DMS 273 treated with DMSO at 0.1 percent for 48 hours (cell line): ENCODE measurements at regions not wholly inside any gene's neighbourhood (a gene's known extent, or its start where the extent isn't known, plus 50 kb on each side); places are given as distances from the start of the nearest gene placed in this dataset.

Source experiments
- DNase-seq: peaks from one replicate; lab custom pipeline; 2025; lab: John Stamatoyannopoulos, UW

DNA sequence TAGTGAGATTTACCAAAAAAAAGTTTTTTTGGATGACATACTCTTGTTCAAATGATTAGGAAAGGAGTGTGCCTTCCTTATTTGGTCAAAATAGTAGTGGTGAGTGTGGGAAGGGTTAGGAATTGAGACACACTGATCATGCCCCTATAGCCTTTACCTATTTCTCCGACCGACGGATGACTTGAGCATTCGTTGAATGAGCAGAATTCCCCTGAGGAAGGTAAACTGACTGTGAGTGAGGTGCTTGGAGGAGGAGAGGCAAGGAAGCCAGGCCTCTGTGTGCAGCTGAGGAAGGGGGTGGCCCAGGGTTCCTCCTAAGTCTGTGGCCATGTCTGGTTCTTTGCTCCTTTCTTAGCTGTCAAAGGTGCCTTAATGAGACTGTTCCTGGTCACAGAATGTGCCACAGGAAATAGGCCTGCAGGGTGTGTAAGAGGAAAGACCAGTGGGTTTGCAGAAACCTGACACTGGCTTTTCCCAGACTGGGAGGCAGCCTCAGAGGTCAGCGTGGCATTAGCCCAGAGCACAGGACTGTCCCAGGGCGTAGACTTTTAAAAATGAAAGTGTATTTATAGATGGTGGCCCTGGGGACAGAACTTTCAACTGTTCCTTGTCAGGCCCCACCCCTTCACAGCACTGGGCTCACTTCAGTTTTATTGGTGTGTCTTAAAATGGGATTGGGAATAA is 307.7 kb upstream of the C2CD4B start:
- DNase-seq = no peak

DNA sequence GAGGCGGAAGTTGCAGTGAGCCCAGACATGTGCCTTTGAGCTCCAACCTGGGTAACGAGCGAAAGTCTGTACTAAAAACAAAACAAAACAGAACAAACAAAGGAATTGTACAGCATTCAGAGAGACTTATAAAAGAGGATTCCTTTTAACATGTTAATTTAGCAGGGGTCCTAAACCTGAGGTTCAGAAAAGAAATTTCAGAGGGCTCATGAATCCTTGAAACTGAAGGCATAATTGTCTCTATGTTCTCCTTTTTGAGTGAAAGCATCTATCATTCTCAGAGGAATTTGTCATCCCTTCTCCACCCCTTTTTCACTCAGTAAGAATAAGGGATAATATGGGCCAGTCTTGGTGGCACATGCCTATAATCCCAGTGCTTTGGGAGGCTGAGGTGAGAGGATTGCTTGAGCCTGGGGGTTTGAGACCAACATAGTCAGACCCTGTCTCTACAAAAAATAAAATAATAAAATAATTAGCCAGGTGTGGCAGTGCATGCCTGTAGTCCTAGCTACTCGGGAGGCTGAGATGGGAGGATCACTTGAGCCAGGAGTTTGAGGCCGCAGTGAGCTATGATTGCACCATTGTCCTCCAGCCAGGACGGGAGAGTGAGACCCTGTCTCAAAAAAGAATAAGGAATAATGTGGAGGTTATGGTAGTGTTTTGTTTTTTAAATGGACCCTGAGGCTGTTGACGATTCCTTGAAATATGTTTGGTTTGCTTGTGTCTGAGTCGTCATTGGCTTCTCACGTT is 309.1 kb upstream of the C2CD4B start:
- DNase-seq = no peak

DNA sequence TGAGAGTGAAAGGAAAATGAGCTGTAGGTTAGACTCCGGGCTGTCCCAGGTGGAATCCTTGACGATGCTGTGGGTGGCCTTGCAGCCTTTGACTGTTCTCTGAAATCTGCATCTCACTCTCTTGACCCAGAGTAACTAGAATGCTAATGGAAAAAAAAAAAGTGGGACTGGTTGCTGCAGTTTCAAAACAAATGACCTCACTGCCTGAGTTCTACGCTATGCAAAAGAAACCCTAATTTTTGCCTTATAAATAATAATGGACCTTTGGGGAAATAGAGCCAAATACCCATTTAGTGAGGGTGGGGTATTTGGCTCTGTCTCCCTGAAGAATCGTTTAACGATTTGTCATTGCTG is 309.7 kb upstream of the C2CD4B start:
- no peak for DNase-seq

DNA sequence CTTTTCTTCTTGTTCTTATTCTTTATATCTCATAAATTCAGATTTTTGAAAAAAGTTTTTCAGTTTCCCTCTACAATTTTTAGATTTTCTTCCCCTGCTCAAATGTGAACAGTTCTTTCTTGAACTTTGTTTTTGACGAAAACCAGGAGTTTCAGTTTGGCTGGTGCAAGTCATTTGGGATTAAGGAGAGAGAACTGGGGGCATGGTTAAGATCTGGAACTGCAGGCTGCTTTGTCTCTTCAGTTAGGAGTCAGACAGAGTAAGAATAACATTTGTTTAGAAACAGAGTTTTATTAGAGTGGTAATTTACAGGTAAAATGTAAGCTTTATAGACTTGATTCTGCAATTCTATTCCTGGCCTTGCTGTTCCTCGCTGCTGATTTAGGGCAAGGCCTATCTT is 310.5 kb upstream of the C2CD4B start:
- DNase-seq = no peak

DNA sequence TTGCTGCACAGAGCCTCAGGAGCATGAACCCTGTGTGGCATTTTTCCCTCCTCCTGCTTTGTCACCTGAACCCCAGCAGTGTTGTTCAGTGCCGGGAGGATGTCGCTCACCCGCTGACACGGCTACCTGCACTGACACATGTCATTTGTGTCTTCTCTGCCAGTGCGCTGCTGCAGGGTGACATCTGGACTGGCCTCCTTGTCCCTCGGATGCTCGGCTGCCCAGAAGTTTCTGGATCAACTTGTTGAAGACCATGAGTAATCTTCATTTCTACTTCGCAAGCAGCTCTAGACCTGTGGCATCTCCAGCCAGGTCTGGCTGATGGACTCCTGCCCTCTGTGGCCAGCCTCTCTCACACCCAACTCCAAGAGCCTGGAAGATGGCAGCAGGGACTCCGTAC is 311.1 kb upstream of the C2CD4B start:
- no peak for DNase-seq

DNA sequence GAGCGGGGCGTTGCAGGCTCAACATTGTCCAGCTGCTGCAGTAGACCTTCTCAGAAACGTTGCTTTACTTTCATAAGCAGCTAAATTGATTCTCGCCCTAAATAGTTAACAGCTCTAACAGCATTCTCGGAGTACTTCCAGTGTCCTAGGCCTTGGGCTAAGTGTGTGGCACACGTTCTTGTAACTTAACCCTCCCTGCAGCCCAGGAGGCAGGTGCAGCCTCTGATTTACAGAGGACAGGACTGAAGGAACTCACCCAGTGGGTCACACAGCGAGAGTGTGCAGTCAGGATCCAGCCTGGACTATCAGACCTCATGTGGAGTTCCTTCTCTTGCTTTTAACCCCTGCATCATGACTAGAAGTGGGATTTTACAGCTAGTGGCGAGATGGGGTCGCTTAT is 312.8 kb upstream of the C2CD4B start:
- DNase-seq = no peak

DNA sequence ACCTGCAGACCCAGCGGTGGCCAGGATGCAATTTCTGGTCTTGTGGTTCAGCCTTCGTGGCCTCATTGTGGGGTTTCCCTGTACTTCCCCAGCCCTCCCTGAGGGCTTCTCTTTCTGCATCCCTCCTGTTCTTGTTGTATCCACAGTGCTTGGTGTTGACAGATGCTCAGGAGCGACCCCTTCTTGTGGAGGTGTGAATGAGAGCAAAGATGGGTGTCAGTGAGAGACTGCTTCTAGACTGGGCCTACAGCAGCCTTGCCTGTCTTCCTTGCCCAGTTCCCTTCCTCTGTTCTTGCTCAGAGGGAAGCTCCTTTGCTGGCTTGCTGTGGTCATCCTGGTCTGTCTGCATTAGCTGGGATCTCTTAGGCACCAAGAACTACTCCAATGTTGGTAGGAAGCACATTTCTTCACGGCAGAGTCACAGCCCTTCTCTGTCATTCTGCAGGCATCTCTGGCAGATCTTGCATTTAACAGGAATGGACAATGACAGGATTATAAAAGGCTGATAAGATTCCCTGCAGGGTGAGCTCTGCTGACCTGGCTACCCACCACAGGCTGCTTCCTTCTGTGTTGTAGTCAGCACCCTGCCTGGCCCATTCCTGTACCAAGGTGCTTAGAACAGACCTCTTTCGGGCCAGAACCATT is 317.8 kb upstream of the C2CD4B start:
- DNase-seq = peak; percentile 6

DNA sequence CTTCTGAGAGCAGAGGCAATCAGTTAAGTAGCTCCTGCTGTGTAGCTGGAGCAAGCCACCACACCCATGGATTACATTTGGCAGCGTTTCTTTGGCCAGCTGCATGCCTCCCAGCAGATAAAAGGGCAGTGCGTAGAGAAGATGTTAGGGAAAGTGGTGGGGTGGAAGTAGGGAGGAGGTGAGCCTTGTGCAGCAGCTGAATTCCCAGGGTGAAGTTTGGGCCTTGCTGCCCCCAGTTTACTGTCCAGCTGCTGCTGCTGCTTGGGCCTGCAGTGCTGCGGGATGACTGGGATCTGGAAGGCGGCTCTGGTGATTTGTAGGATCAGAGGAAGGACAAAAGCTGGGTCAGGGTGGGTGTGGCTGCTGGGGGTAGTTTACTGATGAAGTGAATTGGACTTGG is 318.7 kb upstream of the C2CD4B start:
- DNase-seq = no peak

DNA sequence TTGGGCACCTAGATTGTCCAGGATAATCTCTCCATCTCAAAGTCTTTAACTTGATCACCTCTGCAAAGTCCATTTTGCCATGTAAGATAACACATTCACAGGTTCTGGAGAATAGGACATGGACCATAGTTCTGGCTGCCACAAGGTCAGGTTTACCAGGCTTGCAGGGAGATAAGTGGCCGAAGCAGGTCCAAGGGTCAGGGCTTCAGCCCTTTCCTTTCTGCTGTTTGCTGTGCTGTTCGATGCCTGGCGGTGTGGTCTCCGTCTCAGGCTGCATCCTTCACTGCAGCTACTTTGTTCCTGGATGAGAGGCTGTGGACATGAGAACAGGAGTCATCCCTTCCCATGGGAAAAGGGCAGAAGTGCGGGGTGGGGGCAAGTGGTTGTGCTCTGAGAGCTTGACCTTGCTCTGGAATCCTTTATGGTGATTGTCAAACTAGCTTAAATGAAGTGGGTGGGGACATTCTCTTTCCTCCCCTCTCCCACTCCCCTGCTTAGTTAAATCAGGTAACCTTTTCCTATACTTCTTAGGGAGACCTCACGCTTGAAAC is 320.2 kb upstream of the C2CD4B start:
- no peak for DNase-seq

DNA sequence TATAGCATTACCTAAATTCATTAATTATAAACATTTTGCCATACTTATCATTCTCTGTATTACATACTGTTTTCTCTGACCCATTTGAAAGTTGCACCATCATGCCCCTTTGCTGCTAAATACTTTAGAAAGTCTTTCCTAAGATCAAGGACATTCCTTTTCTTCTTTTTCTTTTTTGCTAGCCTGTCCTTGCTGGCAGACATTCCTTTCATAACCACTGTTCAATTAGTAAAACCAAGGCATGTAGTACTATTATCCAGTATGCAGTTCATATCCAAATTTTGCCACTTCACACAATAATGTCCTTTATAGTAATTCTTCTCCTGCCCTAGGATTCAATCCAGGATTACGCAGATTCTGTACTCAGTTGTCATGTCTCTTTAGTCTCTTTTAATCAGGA is 321.0 kb upstream of the C2CD4B start:
- no peak for DNase-seq

DNA sequence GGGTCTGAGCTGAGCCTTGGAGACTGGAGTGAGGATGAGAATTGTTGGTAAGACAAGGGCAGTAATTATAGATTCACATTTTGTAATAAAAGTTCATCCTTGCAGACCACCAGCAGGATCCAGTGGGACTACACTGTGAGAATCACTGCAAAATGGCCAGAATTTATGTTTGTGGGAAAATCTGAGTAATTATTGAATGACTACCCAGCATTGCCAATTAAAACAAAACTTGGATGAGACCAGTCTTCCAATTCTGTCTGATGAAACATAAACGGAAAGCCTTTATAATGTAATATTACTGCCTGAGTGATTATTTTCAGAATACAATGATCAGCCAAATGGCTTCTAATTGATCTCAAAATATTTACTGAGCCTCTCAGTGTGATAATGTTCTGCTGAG is 323.3 kb upstream of the C2CD4B start:
- no peak for DNase-seq

DNA sequence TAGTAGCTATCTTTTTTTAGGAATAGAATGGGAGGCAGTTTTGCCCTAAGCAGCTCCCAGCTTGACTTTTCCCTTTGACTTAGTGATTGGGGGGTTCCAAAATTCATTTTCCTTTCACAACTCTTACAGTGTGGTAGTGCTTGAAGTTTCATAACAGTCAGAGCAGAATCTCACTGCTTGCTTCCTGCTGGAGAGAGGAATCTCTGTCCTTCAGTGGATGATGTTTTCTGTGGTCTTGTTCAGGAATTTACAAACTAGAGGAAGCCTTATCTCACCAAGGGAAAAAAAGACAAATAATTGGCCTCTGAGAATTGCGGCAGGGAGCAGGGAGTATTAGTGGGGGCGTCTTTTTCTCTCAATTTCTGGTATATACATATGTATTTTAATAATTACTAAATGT is 326.6 kb upstream of the C2CD4B start:
- no peak for DNase-seq

DNA sequence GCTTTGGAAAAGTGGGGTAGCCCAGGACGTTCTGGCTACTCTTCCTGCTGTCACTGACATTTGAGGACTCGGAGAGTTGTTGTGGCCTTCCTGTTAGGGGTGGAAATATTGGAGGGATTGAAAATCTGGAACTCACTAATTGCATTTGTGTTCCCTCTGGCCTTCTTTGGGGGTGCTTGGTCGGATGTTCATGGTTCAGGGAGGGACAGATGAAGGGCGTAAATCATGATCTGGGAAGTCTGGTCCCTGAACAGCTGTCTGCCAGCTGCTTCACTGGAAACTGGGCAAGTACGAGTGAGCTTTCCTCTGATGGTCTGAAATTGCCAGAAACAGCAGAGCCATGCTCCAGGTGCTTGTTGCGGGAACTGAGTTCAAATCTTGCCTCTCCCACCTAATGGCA is 327.8 kb upstream of the C2CD4B start:
- no peak for DNase-seq

DNA sequence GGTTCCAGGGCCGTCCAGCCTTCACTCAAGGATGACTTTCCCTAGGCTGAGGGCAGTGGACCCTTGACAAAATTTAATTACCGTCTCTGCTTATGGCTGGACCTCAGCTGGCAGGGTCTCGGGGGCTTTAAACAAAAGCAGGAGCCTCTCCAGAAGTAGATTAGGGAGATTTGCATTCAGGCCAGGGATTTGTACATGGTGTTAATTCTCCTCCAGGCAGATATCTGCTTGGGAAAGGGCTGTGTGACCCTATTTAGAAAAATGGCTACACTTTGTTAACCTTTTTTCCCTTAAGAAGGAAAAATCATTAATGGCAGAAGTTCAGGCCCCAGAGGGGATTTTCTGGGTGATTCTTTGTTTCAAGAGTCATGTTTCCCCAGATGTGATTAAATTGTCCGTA is 329.1 kb upstream of the C2CD4B start:
- DNase-seq = no peak

DNA sequence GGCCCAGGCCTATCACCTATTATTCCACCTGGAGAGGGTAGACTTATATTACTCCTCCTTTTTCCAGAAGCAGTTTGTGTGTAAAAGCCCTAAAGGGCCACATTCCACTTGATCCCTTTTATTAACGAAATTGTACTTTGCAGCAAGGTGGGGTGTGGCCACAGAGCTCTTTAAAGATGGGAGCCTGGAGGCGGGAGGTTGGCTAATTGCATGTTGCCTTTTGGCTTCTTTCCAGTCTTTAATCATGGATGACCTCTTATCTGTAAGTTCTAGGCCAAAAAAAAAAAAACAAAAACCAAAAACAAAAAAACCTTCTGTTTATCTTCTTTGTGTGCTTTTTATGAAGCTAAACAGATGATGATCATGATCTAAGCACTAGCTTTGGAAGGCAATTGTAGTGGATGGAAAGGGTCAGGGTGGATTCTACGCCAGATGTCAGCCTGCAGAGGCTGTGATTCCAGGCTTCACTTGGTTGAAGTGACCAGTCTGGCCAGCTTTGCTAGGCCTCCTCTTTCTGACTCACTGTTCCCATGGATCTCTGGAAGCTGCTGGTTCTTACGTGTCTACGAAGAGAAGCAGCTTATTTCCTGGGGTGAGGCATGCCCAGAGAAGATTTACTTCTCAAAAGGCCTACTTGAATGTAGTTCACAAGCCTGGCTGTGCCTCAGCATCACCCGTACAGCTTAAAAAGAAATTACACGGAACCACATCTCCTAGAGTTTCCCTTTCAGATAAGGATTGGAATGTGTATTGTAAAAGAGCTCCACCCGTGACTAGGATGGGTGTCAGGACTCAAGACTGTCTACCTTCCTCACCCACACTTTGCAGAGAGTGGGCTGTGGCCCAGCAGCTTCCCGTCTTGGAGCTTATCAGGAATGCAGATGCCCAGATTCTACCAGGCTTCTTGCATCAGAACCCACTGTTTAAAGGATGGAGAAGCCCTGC is 330.9 kb upstream of the C2CD4B start:
- DNase-seq = no peak

DNA sequence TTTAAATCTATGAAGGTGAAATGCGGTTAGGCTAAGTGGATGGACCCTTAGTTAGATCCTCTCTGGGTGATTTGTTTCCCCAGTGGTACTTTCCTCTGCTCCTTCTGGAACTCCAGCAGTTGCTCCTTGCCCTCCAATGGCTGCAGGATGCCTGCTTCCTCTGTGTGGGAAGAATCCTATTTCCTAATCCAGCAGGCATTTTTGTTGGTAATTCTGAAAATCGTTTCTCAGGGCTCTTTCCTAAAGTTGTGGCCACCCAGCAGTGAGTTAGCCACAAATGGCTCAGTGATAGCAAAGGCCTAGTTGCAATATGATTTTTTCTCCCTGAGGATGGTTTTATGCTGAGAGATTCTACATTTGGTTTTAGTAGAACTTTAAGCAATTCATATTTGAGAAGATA is 332.3 kb upstream of the C2CD4B start:
- DNase-seq = no peak

DNA sequence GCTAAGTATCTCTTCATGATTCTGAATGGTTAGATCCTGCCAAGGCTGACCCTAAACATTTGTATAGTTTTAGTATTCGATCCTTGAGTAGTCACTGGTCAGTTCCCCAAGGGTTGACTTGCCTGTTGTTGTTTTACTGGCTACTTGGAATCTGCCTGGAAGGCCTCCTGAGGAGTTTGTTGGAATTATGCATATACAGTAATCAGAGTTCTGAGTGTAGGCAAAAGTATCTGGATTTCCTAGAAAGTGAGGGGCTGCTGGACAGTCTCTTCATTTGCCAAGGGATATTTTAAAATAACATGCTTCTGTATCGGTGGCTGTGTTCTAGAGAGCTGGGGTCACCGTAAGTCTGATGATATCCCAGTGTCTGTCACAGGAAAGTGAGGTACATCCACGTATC is 333.2 kb upstream of the C2CD4B start:
- no peak for DNase-seq

DNA sequence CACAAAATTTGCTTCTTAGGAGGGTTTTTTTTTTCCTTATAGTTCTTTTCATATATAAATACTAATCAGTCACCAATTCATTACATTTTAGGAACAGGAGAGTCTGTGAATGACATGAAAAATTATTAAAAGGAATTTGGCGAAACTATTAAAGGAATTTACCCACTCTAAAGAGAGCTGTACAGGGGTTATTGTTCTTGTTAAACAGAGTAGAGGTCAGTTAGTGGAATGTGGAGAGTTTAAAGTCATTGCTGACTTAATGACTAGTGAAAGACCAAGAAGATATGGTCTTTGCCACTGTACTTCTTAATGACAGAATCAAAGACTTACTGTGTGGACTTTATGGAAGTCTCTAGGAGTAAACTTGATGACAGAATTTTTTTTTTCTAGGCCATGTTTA is 333.6 kb upstream of the C2CD4B start:
- no peak for DNase-seq

DNA sequence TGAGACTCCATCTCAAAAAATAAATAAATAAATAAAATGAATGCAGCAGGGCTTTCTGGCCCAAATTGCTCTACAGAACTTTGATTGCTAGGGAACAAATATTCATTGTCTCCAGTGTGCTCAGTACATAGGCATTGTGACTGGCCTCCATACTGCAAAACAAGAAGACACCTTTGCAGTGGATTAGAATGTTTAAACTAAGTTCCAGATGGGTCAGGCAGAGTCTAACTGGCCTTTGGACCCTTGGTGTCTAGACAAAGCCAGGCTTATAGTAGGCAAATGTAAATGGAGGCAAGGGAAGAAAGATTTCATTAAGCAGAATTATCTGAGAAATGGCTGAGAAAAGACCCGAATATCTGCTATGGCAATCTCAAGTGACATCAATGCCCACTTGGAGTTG is 335.2 kb upstream of the C2CD4B start:
- no peak for DNase-seq

DNA sequence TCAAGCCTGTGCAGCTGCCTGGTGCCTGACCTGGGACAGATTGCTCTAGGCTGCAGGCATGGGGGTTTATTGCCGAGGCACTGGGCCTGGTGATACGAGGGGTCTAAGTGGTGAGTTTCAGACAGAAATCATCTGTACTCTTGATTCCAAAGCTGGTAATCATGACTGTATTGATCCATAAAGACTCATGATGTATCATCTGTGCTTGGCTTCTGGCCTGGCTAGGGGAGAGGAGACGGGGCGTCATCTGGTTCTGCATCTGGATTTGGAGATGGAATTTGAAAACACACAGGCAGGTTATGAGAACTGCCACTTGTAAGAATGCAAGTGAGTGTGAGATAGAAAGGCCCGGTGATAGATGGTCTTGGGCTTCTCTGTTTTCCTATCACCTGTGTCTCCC is 337.4 kb upstream of the C2CD4B start:
- DNase-seq = no peak

DNA sequence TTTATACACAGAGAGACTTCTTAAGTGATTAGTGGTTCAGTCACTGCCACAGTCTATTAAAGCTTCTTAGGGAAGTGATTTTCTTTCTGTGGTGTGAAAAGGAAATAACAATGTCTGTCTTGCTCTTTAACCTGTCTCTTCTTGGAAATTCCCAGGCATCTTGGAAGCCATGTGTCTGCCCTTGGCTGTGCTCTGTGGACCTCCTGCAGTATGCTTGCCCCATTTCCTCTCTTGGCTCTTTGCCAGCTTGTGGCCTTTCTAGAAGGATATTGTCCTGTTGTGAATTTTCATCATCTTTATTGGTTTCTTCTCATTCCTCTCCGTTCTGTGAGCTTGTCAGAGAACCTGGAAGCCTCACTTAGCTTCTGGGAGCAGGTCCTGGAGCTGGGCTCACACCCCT is 338.4 kb upstream of the C2CD4B start:
- no peak for DNase-seq

DNA sequence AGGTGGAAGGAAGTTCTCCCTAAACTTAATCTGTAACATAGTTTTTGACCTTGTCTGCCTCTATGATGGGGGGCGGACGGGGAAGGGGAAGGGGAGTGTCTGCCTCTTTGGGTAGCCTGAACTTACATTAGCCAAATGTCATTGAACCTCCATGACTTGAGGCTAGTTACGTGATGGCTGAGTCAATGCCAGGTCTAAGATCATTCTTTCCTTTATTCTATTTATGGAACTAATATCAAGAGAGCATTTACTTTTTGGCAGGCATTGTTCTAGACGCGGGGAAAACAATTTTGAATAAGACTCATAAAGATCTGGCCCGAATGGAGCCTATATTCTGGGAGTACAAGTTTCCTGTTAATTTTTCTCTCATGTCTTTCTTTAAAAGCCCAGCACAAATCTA is 340.7 kb upstream of the C2CD4B start:
- no peak for DNase-seq
